ENCODE measurements at regions not wholly inside any gene's neighbourhood (a gene's known extent, or its start where the extent isn't known, plus 50 kb on each side); places are given as distances from the start of the nearest gene placed in this dataset.

DNA sequence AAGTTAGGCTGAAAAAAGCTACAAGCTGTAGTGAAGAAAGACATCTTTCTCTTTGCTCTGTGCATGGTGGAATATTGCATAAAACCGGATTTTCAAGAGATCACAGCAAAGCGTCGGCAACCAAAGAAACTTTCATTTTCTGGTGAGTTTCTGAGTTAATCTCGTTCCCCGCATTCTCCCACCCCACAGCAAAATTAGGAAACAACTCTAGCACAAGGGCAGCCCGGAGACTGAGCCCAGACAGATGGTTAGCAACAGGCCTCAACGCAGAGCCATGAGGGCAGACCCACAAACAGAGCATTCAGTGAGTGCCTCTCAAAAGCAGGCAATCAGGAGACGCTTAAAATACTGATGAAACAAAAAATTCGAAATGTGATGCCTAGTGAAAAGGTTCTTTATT is 396.1 kb upstream of the KLF6 start (continued):
- TF ChIP-seq JUND (IDR thresholded peaks at IDR 0.05) = no peak
- TF ChIP-seq GABPA (IDR thresholded peaks at IDR 0.05 in 1 of 2, conservative IDR thresholded peaks at IDR 0.05 in 1 of 2) = no peak
- TF ChIP-seq, protein P1, sequence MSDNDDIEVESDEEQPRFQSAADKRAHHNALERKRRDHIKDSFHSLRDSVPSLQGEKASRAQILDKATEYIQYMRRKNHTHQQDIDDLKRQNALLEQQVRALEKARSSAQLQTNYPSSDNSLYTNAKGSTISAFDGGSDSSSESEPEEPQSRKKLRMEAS (IDR thresholded peaks at IDR 0.05) = no peak
- TF ChIP-seq, protein P2, sequence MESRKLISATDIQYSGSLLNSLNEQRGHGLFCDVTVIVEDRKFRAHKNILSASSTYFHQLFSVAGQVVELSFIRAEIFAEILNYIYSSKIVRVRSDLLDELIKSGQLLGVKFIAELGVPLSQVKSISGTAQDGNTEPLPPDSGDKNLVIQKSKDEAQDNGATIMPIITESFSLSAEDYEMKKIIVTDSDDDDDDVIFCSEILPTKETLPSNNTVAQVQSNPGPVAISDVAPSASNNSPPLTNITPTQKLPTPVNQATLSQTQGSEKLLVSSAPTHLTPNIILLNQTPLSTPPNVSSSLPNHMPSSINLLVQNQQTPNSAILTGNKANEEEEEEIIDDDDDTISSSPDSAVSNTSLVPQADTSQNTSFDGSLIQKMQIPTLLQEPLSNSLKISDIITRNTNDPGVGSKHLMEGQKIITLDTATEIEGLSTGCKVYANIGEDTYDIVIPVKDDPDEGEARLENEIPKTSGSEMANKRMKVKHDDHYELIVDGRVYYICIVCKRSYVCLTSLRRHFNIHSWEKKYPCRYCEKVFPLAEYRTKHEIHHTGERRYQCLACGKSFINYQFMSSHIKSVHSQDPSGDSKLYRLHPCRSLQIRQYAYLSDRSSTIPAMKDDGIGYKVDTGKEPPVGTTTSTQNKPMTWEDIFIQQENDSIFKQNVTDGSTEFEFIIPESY (IDR thresholded peaks at IDR 0.05) = no peak

DNA sequence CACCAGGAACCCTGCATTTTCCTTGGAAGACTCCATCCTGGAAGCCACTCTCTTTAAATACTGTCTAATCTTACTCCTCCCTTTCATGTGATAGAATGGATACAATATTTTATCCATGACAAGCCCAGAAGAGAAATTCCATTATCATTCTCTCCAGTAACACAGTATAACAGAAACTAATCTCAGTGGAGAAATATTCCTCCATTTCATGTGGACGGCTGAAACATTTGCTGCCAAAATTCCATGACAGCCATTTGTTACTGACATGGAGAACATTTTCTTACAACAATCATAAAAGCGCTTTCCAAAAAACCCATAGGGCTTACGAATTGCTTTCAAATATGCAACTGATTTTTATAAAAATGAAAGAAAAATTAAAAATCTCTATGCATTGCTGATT is 392.8 kb upstream of the KLF6 start:
- H3K27ac ChIP-seq (ENCODE audit: low read depth in 1 of 2, low read length in 2 of 2) = no peak overlapping the region
- no peak for DNase-seq (ENCODE audit: low spot score)
- H3K9me3 ChIP-seq (ENCODE audit: control insufficient read depth in 4 of 4, low read length in 3 of 4) = no peaks in the 10 kb centered on the region
- 77% methylated on average over 3 of the region's 3 CpGs for WGBS
- no peak for TF ChIP-seq NR2F2 (IDR thresholded peaks at IDR 0.05)
- no peak overlapping the region for H3K9ac ChIP-seq (ENCODE audit: low read depth in 1 of 2, low read length in 2 of 2)
- H3K36me3 ChIP-seq (ENCODE audit: control insufficient read depth in 4 of 4, insufficient read depth in 3 of 4, low read depth in 1 of 4, low read length in 3 of 4) = no peaks in the 10 kb centered on the region
- no peaks in the 10 kb centered on the region for H3K4me1 ChIP-seq (ENCODE audit: control insufficient read depth in 4 of 4, insufficient read depth in 4 of 4, low read length in 3 of 4)
- no peaks in the 10 kb centered on the region for H3K27me3 ChIP-seq (ENCODE audit: control insufficient read depth in 4 of 4, insufficient read depth in 4 of 4, low read length in 3 of 4)
- no peak overlapping the region for H3K4me3 ChIP-seq (ENCODE audit: low read depth in 1 of 3, low read length in 3 of 3)

DNA sequence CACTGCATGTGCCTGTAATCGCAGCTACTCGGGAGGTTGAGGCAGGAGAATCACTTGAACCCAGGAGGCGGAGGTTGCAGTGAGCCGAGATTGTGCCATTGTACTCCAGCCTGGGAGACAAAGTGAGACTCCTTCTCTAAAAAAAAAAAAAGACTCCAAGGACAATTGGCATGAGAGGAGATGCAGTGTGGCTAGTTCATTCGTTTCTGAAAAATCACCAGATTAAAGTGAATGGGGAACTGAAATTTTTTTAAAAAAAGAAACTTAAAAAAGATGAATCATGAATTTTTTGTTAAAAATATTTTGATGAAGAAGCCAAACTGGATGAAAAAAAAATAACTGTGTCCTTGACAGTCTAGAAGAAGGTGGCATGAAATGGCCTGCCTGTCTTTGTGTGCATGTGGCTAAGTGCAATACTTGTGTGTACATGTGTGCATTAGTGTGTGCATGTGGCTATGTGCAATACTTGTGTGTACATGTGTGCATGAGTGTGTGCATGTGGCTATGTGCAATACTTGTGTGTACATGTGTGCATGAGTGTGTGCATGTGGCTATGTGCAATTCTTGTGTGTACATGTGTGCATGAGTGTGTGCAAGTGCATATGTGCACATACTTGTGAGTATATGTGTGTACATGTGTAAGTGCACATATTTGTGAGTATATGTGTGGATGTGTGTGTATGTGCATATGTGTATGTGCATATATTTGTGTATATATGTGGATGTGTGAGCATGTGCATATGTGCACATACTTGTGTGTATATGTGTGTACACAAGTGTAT is 391.7 kb upstream of the KLF6 start:
- Histone ChIP-seq H3K36me3 (ENCODE audit: control insufficient read depth in 4 of 4, insufficient read depth in 3 of 4, low read depth in 1 of 4, low read length in 3 of 4) (no peaks in the 10 kb centered on the region), H3K9ac (ENCODE audit: low read depth in 1 of 2, low read length in 2 of 2) (no peak overlapping the region), H3K4me3 (ENCODE audit: low read depth in 1 of 3, low read length in 3 of 3) (no peak overlapping the region), H3K27ac (ENCODE audit: low read depth in 1 of 2, low read length in 2 of 2) (no peak overlapping the region), H3K4me1 (ENCODE audit: control insufficient read depth in 4 of 4, insufficient read depth in 4 of 4, low read length in 3 of 4) (no peaks in the 10 kb centered on the region), H3K9me3 (ENCODE audit: control insufficient read depth in 4 of 4, low read length in 3 of 4) (no peaks in the 10 kb centered on the region), H3K27me3 (ENCODE audit: control insufficient read depth in 4 of 4, insufficient read depth in 4 of 4, low read length in 3 of 4) (no peaks in the 10 kb centered on the region)
- TF ChIP-seq YY1 (IDR thresholded peaks at IDR 0.05) (no peak), GABPA (IDR thresholded peaks at IDR 0.05 in 1 of 2, conservative IDR thresholded peaks at IDR 0.05 in 1 of 2) (no peak), FOXA1 (IDR thresholded peaks at IDR 0.05) (no peak), NR2F2 (IDR thresholded peaks at IDR 0.05) (no peak), FOXA2 (IDR thresholded peaks at IDR 0.05) (no peak), RAD21 (IDR thresholded peaks at IDR 0.05) (no peak), RXRA (IDR thresholded peaks at IDR 0.05) (no peak), HNF4G (IDR thresholded peaks at IDR 0.05) (no peak), TAF1 (conservative IDR thresholded peaks at IDR 0.05) (no peak), HNF4A (conservative IDR thresholded peaks at IDR 0.05) (no peak), EGR1 (IDR thresholded peaks at IDR 0.05; ENCODE audit: low read depth in 2 of 2) (no peak)
- TF ChIP-seq, protein P2 (IDR thresholded peaks at IDR 0.05) = no peak
- TF ChIP-seq, protein P3, sequence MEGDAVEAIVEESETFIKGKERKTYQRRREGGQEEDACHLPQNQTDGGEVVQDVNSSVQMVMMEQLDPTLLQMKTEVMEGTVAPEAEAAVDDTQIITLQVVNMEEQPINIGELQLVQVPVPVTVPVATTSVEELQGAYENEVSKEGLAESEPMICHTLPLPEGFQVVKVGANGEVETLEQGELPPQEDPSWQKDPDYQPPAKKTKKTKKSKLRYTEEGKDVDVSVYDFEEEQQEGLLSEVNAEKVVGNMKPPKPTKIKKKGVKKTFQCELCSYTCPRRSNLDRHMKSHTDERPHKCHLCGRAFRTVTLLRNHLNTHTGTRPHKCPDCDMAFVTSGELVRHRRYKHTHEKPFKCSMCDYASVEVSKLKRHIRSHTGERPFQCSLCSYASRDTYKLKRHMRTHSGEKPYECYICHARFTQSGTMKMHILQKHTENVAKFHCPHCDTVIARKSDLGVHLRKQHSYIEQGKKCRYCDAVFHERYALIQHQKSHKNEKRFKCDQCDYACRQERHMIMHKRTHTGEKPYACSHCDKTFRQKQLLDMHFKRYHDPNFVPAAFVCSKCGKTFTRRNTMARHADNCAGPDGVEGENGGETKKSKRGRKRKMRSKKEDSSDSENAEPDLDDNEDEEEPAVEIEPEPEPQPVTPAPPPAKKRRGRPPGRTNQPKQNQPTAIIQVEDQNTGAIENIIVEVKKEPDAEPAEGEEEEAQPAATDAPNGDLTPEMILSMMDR (IDR thresholded peaks at IDR 0.05; ENCODE audit: low read depth, low read length, missing input control) = no peak
- TF ChIP-seq, protein P4, sequence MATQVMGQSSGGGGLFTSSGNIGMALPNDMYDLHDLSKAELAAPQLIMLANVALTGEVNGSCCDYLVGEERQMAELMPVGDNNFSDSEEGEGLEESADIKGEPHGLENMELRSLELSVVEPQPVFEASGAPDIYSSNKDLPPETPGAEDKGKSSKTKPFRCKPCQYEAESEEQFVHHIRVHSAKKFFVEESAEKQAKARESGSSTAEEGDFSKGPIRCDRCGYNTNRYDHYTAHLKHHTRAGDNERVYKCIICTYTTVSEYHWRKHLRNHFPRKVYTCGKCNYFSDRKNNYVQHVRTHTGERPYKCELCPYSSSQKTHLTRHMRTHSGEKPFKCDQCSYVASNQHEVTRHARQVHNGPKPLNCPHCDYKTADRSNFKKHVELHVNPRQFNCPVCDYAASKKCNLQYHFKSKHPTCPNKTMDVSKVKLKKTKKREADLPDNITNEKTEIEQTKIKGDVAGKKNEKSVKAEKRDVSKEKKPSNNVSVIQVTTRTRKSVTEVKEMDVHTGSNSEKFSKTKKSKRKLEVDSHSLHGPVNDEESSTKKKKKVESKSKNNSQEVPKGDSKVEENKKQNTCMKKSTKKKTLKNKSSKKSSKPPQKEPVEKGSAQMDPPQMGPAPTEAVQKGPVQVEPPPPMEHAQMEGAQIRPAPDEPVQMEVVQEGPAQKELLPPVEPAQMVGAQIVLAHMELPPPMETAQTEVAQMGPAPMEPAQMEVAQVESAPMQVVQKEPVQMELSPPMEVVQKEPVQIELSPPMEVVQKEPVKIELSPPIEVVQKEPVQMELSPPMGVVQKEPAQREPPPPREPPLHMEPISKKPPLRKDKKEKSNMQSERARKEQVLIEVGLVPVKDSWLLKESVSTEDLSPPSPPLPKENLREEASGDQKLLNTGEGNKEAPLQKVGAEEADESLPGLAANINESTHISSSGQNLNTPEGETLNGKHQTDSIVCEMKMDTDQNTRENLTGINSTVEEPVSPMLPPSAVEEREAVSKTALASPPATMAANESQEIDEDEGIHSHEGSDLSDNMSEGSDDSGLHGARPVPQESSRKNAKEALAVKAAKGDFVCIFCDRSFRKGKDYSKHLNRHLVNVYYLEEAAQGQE (IDR thresholded peaks at IDR 0.05) = no peak
- TF ChIP-seq, protein P5, sequence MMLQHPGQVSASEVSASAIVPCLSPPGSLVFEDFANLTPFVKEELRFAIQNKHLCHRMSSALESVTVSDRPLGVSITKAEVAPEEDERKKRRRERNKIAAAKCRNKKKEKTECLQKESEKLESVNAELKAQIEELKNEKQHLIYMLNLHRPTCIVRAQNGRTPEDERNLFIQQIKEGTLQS (IDR thresholded peaks at IDR 0.05) = no peak
- TF ChIP-seq, protein P1 (IDR thresholded peaks at IDR 0.05) = no peak
- WGBS = 86% methylated on average over 5 of the region's 5 CpGs
- no peak for DNase-seq (ENCODE audit: low spot score)

Data from liver (tissue), 8 donors.